Stimulated activated CD4-positive, alpha-beta T cell treated with anti-CD3 and anti-CD28 coated beads, Interleukin-1b, Interleukin-23, amount 100 ng/mL, for 1 hour (primary cell): ENCODE measurements at regions not wholly inside any gene's neighbourhood (a gene's known extent, or its start where the extent isn't known, plus 50 kb on each side); places are given as distances from the start of the nearest gene placed in this dataset.

Source experiments
- DNase-seq, 2 donors: peaks; one replicate each; pipeline ENCODE4 v3.0.0-alpha.2; 2020; ENCODE audit warnings: low read depth in 2 of 2

DNA sequence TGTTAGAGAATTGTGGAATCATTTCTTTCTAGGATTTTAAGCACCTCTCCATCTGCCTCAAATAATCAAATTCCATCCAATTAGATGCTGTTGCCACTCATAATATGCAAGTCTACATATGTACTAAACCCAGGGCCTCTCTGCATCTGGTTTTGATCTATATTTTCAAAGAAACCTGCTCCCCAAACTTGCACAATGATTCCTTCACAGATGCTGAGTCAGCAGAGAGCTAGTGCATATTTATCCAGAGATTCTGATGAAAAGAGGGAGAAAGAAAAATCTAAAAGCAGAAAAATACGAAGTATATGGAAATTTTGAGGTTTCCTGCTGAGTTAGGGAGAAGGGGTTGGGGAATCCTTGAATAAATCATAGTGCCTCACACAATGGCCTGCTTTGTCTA lies 235.1 kb upstream of the RBFOX1 start:
- no peak for DNase-seq

GRCh38 chr16:7093511-7093910 lies 239.1 kb upstream of the RBFOX1 start:
- DNase-seq: no peak

- no peak for DNase-seq
These were observed 242.0 kb upstream of the RBFOX1 start for GRCh38 chr16:7090628-7091115.

- no peak for DNase-seq
These were observed 242.9 kb upstream of the RBFOX1 start for GRCh38 chr16:7089751-7090150.

DNA sequence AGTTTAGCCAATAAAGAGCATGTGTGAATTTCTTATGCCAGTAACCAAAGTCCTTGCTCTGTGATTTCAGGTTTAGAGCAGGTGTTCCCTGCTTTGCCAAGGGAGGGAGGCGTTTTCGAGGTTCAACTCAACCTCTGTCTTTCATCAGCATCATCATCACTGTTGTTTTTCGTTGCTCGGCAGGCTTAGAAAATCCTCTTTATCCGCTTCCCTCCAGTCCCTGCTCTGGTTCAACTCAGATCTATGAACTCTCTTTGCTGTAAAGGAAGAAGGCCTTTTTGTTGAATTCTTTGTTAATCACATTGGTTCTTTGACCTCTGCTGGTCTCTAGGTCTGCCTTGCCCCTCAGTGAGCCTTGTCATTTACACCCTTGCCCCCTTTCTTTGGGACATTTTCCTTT lies 243.9 kb upstream of the RBFOX1 start:
- no peak for DNase-seq

DNA sequence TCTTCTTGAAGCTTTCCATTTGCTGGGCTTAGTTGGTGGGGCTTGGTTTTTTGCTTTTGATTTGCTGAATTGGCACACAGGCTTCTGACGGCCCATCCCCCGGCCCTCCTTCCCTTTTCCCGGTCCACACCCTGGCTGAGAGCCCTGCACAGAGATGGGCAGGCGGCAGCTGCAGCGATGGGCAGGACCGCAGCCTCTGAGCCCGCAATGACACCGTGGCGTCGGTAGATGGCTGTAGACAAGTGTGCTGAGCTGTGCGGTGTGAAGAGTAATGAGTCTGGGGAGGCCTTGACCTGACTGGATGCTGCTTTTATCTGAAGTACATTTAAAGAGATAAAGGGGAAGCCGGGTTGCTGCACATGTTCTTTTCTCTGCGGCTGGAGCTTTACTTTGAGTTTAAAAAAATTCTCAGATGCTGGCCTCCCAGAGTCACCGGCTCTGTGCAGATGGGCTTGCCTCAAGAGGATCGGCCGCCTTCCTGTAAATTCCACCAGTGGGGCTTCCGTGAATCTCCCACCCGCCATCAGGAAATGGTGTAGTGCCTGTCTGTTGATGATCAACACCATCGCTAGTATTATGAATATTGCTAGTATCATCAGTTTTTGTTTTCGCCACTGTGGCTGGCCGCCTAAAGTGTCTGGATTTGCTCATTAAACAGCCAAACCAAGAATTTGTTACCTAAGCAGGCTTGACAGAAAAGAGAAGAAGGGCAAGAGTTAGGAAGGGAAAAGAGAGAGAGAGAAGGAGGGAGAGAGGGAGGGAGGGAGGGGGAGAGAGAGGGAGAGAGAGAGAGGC lies 245.6 kb upstream of the RBFOX1 start:
- no peak for DNase-seq

DNA sequence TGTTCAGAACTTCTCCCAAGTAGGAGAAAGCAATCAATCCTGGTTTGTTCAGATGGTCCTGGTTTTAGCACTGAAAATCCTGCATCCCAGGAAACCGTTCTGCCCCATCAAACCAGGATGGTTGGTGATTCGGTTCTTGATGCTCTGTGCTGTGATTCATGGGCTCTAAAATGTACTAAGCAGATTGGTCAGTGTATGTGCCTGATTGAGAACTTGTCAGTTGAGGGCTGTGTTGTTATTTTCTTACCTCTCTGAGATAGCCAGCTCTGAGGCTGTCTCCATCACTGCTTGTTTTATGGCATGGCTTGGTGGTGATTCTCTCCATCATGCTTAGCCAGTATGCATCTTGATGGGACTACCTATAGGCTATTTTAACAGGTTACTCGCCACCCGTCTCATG lies 246.9 kb upstream of the RBFOX1 start:
- DNase-seq: no peak

DNA sequence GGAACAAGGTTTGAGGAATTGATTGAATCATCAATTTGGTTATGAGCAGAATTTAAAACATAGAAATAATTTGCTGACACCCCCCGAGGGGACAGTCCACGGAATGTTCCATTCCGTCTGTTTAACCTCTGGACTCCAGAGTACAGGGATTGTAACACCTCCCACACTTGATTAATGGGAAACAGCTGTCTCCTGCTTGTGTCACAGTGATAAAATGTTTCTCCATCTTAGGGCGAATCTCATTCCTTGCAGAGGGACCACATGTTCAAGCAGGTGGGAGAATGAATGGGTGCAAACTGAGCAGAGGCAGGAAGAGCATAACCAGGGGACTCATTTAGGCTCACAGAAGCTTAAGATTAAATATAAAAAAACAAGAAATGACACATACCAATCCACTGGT lies 249.5 kb upstream of the RBFOX1 start:
- DNase-seq: no peak

- DNase-seq: no peak
These were observed 255.0 kb upstream of the RBFOX1 start for GRCh38 chr16:7077636-7078035.

DNA sequence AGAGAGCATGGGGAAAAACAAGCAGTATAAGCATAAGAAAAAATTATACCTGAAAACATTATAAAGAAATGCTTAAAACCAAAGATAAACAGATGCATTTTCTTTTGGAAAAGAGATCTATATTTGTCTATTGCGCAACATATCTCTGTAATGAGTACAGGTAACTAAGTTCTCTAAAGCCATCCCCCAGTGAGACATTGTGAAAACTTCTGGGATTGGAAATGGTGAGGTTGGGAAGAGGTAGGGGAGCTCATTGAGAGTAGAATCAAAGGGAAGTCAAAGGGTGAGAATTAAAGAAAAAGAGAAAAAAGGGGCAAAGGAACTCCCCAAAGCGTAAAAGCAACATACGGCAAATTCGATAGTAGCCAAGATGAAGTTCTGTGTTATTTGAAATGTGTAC lies 257.9 kb upstream of the RBFOX1 start:
- DNase-seq: no peak

GRCh38 chr16:7057458-7057857 lies 275.2 kb upstream of the RBFOX1 start:
- DNase-seq: no peak

DNA sequence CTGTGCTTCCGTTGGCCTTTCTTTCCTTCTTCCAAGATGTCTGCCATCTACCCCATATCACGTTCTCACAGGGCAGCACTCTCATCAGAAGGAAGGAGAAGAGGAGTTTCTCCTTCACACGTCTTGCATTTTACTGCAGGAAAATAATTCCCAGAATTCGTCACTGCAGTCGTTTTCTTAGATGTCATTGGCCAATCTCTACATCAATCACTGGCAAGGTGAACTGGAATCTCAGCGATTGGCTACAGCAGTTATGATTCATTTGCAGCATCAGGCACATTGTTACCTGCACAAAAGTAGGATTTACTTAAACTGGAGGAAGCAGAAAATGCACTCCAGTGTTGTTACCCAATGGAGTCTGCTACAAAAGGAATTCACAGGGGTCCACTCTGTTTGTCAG lies 277.2 kb upstream of the RBFOX1 start:
- no peak for DNase-seq

DNA sequence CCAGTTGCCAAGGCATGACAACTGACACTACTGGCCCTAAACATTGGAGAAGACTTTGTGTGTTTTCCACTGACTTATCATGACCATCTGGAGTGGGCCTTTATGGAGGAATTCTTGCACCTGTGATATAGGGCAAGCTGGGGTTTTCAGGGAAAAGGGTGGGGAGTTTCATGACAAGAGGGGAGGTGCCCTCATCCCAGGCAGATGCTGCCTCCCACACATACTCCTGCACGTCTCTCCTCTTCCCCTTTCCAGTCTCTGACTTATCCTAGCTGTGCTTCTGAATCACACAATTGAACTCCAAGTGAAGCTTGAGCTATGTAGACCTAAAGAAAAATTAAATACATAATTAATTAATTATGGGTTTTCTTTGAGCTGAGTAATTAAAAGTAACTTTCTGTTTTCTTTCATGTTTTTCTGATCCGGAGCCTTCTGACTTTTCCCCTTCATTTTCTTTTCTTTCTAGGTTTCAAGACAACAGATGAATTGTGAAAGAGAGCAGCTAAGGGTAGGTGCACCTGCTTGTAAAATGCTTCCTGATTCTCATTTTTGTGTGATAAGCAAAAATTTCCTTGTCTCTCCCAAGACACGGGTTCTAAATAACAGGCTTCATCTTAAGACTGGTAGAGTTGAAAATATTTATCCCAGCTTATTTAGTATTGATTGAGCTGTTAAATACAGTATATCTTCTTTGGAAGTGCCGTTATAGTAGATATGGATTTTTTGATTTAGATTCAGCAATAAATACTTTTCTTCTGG lies 280.9 kb upstream of the RBFOX1 start:
- no peak for DNase-seq

DNA sequence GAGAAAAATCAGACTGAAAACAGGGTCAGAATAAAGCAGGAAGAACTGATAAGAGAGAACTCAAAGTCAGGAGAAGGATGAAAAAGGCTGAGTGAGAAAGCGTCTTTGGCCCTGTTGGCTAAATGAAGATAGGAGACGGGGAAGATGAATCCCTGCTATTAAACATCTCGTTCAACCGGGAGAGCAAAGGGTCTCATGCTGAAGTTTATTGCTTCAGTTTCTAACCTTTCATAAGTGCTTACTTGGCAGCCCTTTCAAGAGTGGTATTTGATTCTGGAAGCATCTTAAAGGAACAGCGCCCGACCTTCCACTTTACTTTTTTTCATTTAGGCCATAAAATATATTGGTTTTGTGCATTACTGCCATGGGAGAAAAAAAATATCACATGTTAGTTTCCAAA lies 288.3 kb upstream of the RBFOX1 start:
- DNase-seq: no peak

- DNase-seq: no peak
These were observed 294.2 kb upstream of the RBFOX1 start for GRCh38 chr16:7038475-7038874.

DNA sequence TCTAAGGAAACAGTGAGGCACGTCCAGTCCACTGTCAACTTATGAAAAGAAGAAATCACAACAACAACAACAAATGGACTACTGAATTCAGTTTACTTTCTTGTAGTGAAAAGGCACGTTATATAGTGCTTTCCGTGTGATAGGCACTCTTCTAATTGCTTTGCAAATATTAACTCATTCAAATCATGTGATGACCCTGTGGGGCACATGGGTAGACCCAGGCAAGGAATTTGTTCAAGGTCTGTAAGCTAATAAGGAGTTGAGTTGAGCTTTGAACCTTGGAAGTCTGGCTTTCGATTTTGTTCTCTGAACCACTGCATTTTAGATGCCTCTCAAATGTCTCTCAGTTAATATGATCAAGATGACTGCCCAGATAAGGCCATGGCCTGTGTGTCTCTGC lies 295.1 kb upstream of the RBFOX1 start:
- no peak for DNase-seq

- no peak for DNase-seq
These were observed 301.6 kb upstream of the RBFOX1 start for GRCh38 chr16:7031031-7031430.

GRCh38 chr16:7027401-7027800 lies 305.2 kb upstream of the RBFOX1 start:
- DNase-seq: no peak

DNA sequence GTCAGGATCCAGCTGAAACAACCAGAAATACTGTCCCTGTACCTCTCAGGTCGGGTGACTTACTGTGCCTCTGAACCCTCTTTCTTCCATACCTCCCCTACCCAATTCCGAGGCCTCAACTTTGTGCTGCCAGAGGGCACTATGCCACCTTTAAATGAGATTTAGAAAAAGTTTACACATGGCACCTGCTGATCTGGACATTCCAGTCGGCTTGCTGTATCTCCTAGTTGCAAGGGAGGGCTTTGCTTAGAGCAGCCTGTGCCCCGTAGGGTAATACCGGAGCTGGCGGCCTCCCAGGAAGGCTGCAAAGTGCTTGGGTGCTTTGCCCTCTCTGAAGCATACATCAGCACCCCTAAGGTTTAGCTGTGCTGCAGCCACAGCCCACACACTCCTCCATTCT lies 306.0 kb upstream of the RBFOX1 start:
- no peak for DNase-seq

DNA sequence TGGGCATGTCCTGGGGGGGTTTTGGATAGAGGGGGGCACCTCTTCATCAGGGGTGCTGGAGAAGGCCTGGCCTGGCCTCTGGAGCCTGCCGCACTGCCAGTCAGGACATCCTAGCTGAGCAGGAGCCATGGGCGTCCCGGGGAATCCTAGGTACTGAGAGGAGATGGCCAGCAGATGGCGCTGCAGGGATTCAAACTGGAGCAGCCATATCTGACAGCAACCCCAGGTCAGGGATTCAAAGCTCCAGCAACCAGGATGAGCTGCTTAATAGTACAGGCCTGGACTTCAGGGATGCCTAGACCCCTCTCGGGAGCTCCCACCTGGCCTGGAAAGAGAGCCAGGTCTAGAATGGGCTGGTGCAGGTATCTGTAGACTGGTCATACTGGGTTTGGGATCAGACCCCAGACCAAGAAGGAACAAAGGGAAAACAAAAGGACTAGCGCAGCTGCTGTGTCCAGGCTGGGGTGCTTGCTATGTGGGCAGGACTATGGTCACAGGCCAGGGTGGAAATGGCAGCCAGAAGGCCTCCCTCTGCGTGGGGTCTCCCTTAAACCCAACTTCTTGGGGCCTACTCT lies 306.9 kb upstream of the RBFOX1 start:
- no peak for DNase-seq

DNA sequence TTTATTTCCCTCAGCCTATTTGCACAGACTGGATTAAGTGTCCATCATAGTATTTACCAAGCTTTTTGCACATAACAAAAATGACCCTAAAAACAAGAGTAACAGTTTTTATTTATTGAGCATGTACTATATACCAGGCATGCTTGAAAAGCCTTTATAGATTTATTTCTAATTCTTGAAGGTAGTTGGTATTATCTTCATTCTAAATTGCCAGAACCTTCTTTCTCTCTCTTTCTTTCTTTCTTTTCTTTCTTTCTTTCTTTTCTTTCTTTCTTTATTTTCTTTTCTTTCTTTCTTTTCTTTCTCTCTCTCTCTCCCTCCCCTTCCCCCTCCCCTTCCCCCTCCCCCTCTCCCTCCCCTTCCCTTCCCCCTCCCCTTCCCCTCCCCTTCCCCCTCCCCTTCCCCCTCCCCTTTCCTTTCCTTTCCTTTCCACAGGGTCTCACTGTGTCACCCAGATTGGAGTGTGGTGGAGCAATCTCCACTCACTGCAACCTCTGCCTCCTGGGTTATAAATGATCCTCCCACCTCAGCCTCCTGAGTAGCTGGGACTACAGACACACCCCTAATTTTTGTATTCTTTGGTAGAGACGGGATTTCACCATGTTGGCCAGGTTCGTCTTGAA lies 310.9 kb upstream of the RBFOX1 start:
- DNase-seq: no peak

- no peak for DNase-seq
These were observed 315.5 kb upstream of the RBFOX1 start for GRCh38 chr16:7017006-7017662.
